ENCODE measurements at regions not wholly inside any gene's neighbourhood (a gene's known extent, or its start where the extent isn't known, plus 50 kb on each side); places are given as distances from the start of the nearest gene placed in this dataset.

- intact Hi-C loops (cut with DNase I; ENCODE audit: low total_unique reads) = no loop called here
- WGBS, 2 donors = 66 to 67% methylated on average over 2 of the region's 2 CpGs
- no peak for DNase-seq (ENCODE audit: low spot score in 2 of 2)
- TF ChIP-seq CTCF (IDR thresholded peaks at IDR 0.05) (no peak), POLR2A (IDR thresholded peaks at IDR 0.05) (no peak)
- H3K4me3 ChIP-seq (ENCODE audit: low read depth, poor library complexity, severe bottlenecking) = no peak overlapping the region
Measured at GRCh38 chr2:195300631-195301030, 356.4 kb upstream of the SLC39A10 start.

GRCh38 chr2:195299600-195299999, 357.4 kb upstream of the SLC39A10 start:
- intact Hi-C loops (cut with DNase I; ENCODE audit: low total_unique reads) = no loop called here
- WGBS, 2 donors = 61 to 67% methylated on average over 1 of the region's 1 CpG

GRCh38 chr2:195296490-195296889, 360.5 kb upstream of the SLC39A10 start:
- no peak overlapping the region for H3K4me3 ChIP-seq (ENCODE audit: low read depth, poor library complexity, severe bottlenecking)
- TF ChIP-seq CTCF (IDR thresholded peaks at IDR 0.05) (no peak), POLR2A (IDR thresholded peaks at IDR 0.05) (no peak)
- WGBS, 2 donors = 75 to 77% methylated on average over 1 of the region's 1 CpG
- DNase-seq (ENCODE audit: low spot score in 2 of 2) = no peak
- intact Hi-C loops (cut with DNase I; ENCODE audit: low total_unique reads) = no loop called here

More at GRCh38 chr2:195299600-195299999, 357.4 kb upstream of the SLC39A10 start:
- no peak for DNase-seq (ENCODE audit: low spot score in 2 of 2)
- H3K4me3 ChIP-seq (ENCODE audit: low read depth, poor library complexity, severe bottlenecking) = no peak overlapping the region
- TF ChIP-seq CTCF (IDR thresholded peaks at IDR 0.05) (no peak), POLR2A (IDR thresholded peaks at IDR 0.05) (no peak)

- intact Hi-C loops (cut with DNase I; ENCODE audit: low total_unique reads) = no loop called here
- TF ChIP-seq CTCF (IDR thresholded peaks at IDR 0.05) = no peak
- TF ChIP-seq POLR2A (IDR thresholded peaks at IDR 0.05) = no peak
- H3K4me3 ChIP-seq (ENCODE audit: low read depth, poor library complexity, severe bottlenecking) = no peak overlapping the region
- no peak for DNase-seq (ENCODE audit: low spot score in 2 of 2)
Measured at GRCh38 chr2:195289081-195289480, 367.9 kb upstream of the SLC39A10 start.

- intact Hi-C loops (cut with DNase I; ENCODE audit: low total_unique reads) = no loop called here
- WGBS, 2 donors = 3 to 16% methylated on average over 1 of the region's 1 CpG
- no peak for DNase-seq (ENCODE audit: low spot score in 2 of 2)
- no peak for TF ChIP-seq POLR2A (IDR thresholded peaks at IDR 0.05)
- TF ChIP-seq CTCF (IDR thresholded peaks at IDR 0.05) = no peak
- no peak overlapping the region for H3K4me3 ChIP-seq (ENCODE audit: low read depth, poor library complexity, severe bottlenecking)
Measured at GRCh38 chr2:195279840-195280427, 377.1 kb upstream of the SLC39A10 start.

- DNase-seq (ENCODE audit: low spot score in 2 of 2) = no peak
- H3K4me3 ChIP-seq (ENCODE audit: low read depth, poor library complexity, severe bottlenecking) = no peak overlapping the region
- TF ChIP-seq CTCF (IDR thresholded peaks at IDR 0.05) = no peak
- no peak for TF ChIP-seq POLR2A (IDR thresholded peaks at IDR 0.05)
- intact Hi-C loops (cut with DNase I; ENCODE audit: low total_unique reads) = no loop called here
- 57 to 60% methylated on average over 5 of the region's 5 CpGs for WGBS, 2 donors
Measured at GRCh38 chr2:195270466-195271039, 386.5 kb upstream of the SLC39A10 start.

Measured in lower leg skin (tissue), 4 donors.